Panc1 (cell line): ENCODE measurements at regions not wholly inside any gene's neighbourhood (a gene's known extent, or its start where the extent isn't known, plus 50 kb on each side); places are given as distances from the start of the nearest gene placed in this dataset.

ENCODE experiments used
- CTCF ChIP-seq: fragments of 450-650 bp; IDR thresholded peaks from 2 replicates; pipeline ENCODE4 v1.5.1; 2017; ENCODE audit warnings: mild to moderate bottlenecking
- SIN3A ChIP-seq: IDR thresholded peaks from 2 replicates; pipeline ENCODE4 v1.6.1; 2012; ENCODE audit warnings: low read depth, mild to moderate bottlenecking, low read length, moderate library complexity, borderline replicate concordance; ENCODE audit not compliant: insufficient read depth

DNA sequence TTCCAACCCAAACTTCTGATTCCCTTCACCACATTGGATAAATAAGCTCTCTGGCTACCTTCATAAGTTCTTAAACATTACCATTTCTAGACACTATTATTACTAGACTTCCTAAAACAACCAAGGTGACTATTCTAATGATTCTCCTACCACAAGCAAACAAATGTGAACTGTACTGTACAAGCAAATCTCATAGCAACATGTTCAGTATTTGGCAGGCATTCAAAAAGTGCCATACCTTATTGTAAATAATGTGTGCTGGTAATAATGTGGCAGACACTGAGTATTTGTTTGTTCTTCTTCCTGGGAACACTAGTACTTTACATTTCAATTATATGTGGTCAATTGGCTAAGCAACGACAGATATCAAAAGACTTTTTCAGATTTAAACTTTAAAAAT lies 986.0 kb upstream of the SPRY2 start:
- no peak for TF ChIP-seq CTCF
- TF ChIP-seq SIN3A = no peak
